ENCODE measurements at regions not wholly inside any gene's neighbourhood (a gene's known extent, or its start where the extent isn't known, plus 50 kb on each side); places are given as distances from the start of the nearest gene placed in this dataset.

DNA sequence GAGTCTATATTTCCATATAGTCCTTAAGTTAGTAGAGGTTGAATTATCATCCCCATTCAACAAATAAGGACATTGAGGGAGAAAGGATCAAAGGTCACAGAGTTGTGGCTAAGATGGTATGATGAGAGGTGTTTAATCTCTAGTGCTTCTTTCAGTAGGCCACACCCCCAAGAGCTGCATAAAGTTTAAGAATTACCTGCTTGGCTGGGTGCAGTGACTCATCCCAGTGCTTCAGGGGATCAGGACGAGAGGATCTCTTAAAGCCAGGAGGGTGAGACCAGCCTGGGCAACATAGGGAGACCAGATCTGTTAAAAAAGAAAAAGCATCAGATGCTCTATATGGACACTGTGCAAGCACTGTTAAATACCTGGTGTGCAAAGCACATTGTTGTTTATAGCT, 560.0 kb upstream of the KLHL1 start:
- no peak for DNase-seq
- Histone ChIP-seq H3K27ac (no peak overlapping the region), H3K27me3 (no peaks in the 10 kb centered on the region), H3K36me3 (no peaks in the 10 kb centered on the region), H3K9me3 (no peaks in the 10 kb centered on the region), H3K4me1 (no peaks in the 10 kb centered on the region), H3K4me3 (no peak overlapping the region)
- no peak for ATAC-seq
- 59 to 76% methylated on average over 1 of the region's 1 CpG for WGBS, 2 donors
- FAIRE-seq: no peak
- intact Hi-C loops (cut with DNase I): no loop called here
- TF ChIP-seq, protein P1, sequence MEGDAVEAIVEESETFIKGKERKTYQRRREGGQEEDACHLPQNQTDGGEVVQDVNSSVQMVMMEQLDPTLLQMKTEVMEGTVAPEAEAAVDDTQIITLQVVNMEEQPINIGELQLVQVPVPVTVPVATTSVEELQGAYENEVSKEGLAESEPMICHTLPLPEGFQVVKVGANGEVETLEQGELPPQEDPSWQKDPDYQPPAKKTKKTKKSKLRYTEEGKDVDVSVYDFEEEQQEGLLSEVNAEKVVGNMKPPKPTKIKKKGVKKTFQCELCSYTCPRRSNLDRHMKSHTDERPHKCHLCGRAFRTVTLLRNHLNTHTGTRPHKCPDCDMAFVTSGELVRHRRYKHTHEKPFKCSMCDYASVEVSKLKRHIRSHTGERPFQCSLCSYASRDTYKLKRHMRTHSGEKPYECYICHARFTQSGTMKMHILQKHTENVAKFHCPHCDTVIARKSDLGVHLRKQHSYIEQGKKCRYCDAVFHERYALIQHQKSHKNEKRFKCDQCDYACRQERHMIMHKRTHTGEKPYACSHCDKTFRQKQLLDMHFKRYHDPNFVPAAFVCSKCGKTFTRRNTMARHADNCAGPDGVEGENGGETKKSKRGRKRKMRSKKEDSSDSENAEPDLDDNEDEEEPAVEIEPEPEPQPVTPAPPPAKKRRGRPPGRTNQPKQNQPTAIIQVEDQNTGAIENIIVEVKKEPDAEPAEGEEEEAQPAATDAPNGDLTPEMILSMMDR (IDR thresholded peaks at IDR 0.05): no peak

DNA sequence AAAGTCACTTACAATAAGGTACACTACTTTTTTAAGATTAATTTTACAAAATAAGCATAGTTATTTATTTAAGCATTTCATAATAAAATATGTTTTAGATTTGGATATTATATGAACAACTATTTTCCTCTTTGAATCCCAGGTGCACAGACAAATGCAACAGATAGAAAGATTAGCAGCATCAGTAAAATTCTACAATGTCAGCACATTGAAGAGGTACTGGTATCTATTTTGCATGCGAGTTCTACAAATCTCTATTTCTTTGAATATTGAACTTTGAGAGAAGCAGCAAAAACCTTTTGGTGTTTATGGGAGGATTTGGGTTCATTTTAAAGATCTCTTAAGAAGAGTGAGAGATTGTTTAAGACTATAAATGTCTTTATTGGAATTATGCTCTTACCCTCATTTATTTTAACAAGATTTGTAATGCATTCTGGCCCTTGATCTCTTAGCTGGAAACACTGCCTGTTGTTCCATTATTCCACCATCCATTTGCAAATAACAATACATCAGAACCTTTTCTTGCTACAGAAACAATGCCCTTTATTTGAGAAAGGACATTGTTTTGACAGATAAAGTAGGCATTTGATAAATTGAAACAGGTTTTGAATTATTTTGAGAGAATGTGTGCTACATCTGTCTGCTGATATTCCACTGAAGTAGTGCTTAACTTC, 558.8 kb upstream of the KLHL1 start:
- 77 to 94% methylated on average over 1 of the region's 1 CpG for WGBS, 2 donors
- no peak for FAIRE-seq
- TF ChIP-seq, protein P1 (IDR thresholded peaks at IDR 0.05): no peak

DNA sequence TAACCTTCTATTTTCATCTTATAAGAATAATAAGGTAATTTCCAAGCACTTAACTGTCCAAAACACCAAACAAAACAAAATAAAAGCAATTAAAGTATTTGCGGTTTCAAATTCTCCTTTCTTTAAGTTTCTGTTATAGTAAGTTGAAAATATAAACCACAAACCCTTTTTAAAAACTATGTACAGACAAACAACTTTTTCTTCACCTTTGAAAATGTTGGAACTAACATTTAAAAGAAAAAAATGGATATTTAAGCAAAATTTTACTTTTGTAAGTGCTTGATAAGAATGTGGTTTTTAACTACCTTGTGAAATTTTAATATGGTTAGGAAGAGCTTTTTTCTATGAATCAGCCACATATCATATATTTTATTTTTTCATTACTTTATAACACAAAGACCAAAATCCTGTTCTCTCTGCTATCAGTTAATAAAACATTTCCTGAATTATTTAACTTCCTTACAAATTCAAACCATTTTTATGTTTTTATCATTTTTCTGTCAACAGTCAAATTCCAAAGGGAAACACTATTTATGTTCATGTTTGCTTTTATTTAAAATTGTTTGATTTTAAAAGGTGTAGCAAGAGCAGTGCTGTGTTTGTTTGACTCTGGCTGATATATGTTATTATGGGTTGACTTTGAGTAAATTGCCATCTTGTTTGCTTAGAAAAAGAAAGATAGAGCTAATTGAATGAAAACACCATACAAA, 554.1 kb upstream of the KLHL1 start:
- WGBS, 2 donors: 86 to 93% methylated on average over 1 of the region's 1 CpG
- no peak overlapping the region for H3K27ac ChIP-seq
- DNase-seq (no peak), ATAC-seq (no peak), FAIRE-seq (peak; percentile 37)
- H3K36me3 ChIP-seq: no peaks in the 10 kb centered on the region
- H3K27me3 ChIP-seq: no peaks in the 10 kb centered on the region
- intact Hi-C loops (cut with DNase I): no loop called here
- TF ChIP-seq, protein P1 (IDR thresholded peaks at IDR 0.05): no peak
- no peaks in the 10 kb centered on the region for H3K9me3 ChIP-seq
- H3K4me1 ChIP-seq: no peaks in the 10 kb centered on the region
- no peak overlapping the region for H3K4me3 ChIP-seq

More for the DNA sequence above, 558.8 kb upstream of the KLHL1 start:
- Histone ChIP-seq H3K9me3 (no peaks in the 10 kb centered on the region), H3K27ac (no peak overlapping the region), H3K4me3 (no peak overlapping the region), H3K4me1 (no peaks in the 10 kb centered on the region), H3K36me3 (no peaks in the 10 kb centered on the region), H3K27me3 (no peaks in the 10 kb centered on the region)
- intact Hi-C loops (cut with DNase I): no loop called here
- DNase-seq: no peak
- ATAC-seq: no peak

DNA sequence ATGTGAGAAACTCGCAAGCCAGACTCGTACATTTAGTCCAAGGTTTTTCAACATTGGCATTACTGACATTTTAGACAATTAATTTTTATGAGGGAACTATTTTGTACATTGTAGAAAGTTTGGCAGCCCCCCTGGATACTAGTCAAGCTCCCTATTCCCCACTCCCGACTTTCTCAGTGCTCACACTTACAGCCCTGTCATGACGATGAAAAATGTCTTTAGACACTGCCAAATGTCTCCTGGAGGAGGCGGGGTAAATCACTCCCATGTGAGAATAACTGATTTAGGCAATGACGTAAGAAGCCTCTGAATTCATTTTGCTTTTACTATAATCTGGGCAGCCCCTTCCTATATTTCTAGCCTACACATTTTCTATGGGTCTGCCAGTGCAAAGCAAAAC, 535.8 kb upstream of the KLHL1 start:
- H3K9me3 ChIP-seq: no peaks in the 10 kb centered on the region
- no peaks in the 10 kb centered on the region for H3K36me3 ChIP-seq
- H3K4me3 ChIP-seq: no peak overlapping the region
- no peaks in the 10 kb centered on the region for H3K4me1 ChIP-seq
- DNase-seq (no peak), FAIRE-seq (no peak), ATAC-seq (no peak)
- intact Hi-C loops (cut with DNase I): no loop called here
- no peak overlapping the region for H3K27ac ChIP-seq
- TF ChIP-seq, protein P1 (IDR thresholded peaks at IDR 0.05): no peak
- no peaks in the 10 kb centered on the region for H3K27me3 ChIP-seq
- 68 to 70% methylated on average over 6 of the region's 6 CpGs for WGBS, 2 donors

DNA sequence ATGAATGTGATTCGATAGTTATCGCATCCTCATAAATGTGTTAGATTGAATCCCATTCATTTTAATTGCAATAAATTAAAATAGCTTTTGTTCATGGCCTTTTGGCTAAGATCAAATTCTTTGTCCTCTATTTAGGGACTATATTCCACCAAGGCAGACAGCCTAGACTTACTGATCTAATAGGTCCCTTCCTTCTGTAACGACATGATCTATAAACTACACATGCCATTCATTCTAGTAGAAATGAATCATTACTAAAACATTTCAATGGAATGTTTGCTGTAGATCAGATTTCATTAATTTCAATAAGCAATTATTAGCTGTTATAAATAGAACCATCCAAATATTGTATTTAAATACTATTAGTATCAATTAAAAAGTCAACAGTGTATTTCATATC, 526.6 kb upstream of the KLHL1 start:
- Histone ChIP-seq H3K9me3 (no peaks in the 10 kb centered on the region), H3K36me3 (no peaks in the 10 kb centered on the region), H3K27me3 (no peaks in the 10 kb centered on the region), H3K27ac (no peak overlapping the region), H3K4me1 (no peaks in the 10 kb centered on the region), H3K4me3 (no peak overlapping the region)
- DNase-seq (no peak), FAIRE-seq (no peak), ATAC-seq (no peak)
- TF ChIP-seq, protein P1 (IDR thresholded peaks at IDR 0.05): no peak
- 80 to 85% methylated on average over 3 of the region's 3 CpGs for WGBS, 2 donors
- intact Hi-C loops (cut with DNase I): no loop called here
